K562 (cell line): ENCODE measurements at regions not wholly inside any gene's neighbourhood (a gene's known extent, or its start where the extent isn't known, plus 50 kb on each side); places are given as distances from the start of the nearest gene placed in this dataset.

Experiments used
- ATAC-seq: fragments of 200-7000 bp; cut with Tn5 transposase; 3 replicates; pipeline ENCODE4 v1.9.1; 2020; ENCODE audit warnings: moderate library complexity
- BruUV-seq: library from RNA; stranded (reverse); fragments of 400-500 nt; replicated peaks from 2 replicates; lab custom pipeline; 2021; lab: Mats Ljungman, UMichigan
- CTCF ChIA-PET: fragments of 300-600 bp; formaldehyde crosslinking; extraction: SDS; loops from one replicate; lab custom pipeline; 2021; ENCODE audit warnings: low intra/inter-chr PET ratio; lab: Yijun Ruan, JAX
- POLR2A ChIA-PET: fragments of 300-600, 350-650 bp; sonication (Branson Sonifier 250); formaldehyde crosslinking; extraction: SDS; loops from one replicate; lab custom pipeline; 2021; ENCODE audit warnings: antibody characterized with exemption, inconsistent platforms; lab: Yijun Ruan, JAX
- DNase-seq, 4 experiments: peaks; one replicate each; pipeline versions ENCODE4 v3.0.0 to v3.0.0-alpha.2; 2011 to 2018; ENCODE audit warnings: low spot score in 3 of 4, mixed read lengths in 3 of 4; ENCODE audit errors: extremely low read depth in 1 of 4
- FAIRE-seq: peaks from 2 replicates; lab custom pipeline; 2011; peaks lifted over from hg19 to GRCh38; lab: Jason Lieb, UNC
- H2AFZ ChIP-seq: 2 replicates; pipeline ENCODE4 v1.6.0; 2011; ENCODE audit warnings: low read depth, low read length, control low read depth, inconsistent platforms
- H3K27ac ChIP-seq: fragments of 200-600 bp; 3 replicates; pipeline ENCODE4 v1.8.0; 2011; ENCODE audit warnings: low read depth, mild to moderate bottlenecking, control low read depth, inconsistent platforms, low read length, moderate library complexity, mixed read lengths; ENCODE audit errors: extremely low read depth
- H3K27me3 ChIP-seq, 2 experiments: fragments of 300-600 bp in 1 of 2; 2 replicates in 1 of 2; 3 replicates in 1 of 2; pipeline versions ENCODE4 v1.6.0 to v1.8.0; 2011; ENCODE audit warnings: inconsistent platforms in 2 of 2, low read length in 2 of 2, mild to moderate bottlenecking in 1 of 2, mixed read lengths in 1 of 2, moderate library complexity in 1 of 2; ENCODE audit not compliant: control insufficient read depth in 2 of 2, insufficient read depth in 2 of 2
- H3K36me3 ChIP-seq: fragments of 300-600 bp; 3 replicates; pipeline ENCODE4 v1.8.0; 2011; ENCODE audit warnings: mild to moderate bottlenecking, low read length, inconsistent platforms; ENCODE audit not compliant: control insufficient read depth, insufficient read depth
- H3K4me1 ChIP-seq, 2 experiments: fragments of 200-600 bp in 1 of 2; replicated peaks in 1 of 2; 2 replicates in 1 of 2; 3 replicates in 1 of 2; pipeline versions ENCODE4 v1.5.1 to v1.8.0; 2011; ENCODE audit warnings: inconsistent platforms in 2 of 2, low read length in 2 of 2, mild to moderate bottlenecking in 1 of 2, mixed read lengths in 1 of 2, moderate library complexity in 1 of 2; ENCODE audit not compliant: control insufficient read depth in 2 of 2, insufficient read depth in 2 of 2
- H3K4me2 ChIP-seq: 2 replicates; pipeline ENCODE4 v1.6.1; 2011; ENCODE audit warnings: low read length, control low read depth, inconsistent platforms, mixed read lengths; ENCODE audit not compliant: insufficient read depth
- H3K4me3 ChIP-seq: fragments of 200-600 bp; sonication (generic), shearing (Covaris generic); 2 replicates; pipeline ENCODE4 v1.5.1; 2016; ENCODE audit warnings: control low read depth, inconsistent platforms
- H3K79me2 ChIP-seq: fragments of 200-600 bp; 3 replicates; pipeline ENCODE4 v1.8.0; 2011; ENCODE audit warnings: low read length, inconsistent platforms; ENCODE audit not compliant: control insufficient read depth, insufficient read depth
- H3K9ac ChIP-seq, 2 experiments: 2 replicates each; pipeline versions ENCODE4 v1.6.0 to v1.6.1; 2011; ENCODE audit warnings: low read depth in 2 of 2, low read length in 2 of 2, control low read depth in 1 of 2, inconsistent platforms in 1 of 2, mild to moderate bottlenecking in 1 of 2, mixed read lengths in 1 of 2; ENCODE audit not compliant: insufficient read depth in 1 of 2
- H3K9me1 ChIP-seq: one replicate; pipeline ENCODE4 v1.6.0; 2011; ENCODE audit warnings: inconsistent platforms, mild to moderate bottlenecking, low read length, moderate library complexity; ENCODE audit not compliant: control insufficient read depth, insufficient read depth
- H3K9me3 ChIP-seq: replicated peaks from 2 replicates; pipeline ENCODE4 v1.5.1; 2011; ENCODE audit warnings: low read depth, low read length, inconsistent platforms; ENCODE audit not compliant: control insufficient read depth, insufficient read depth
- H4K20me1 ChIP-seq: replicated peaks from 2 replicates; pipeline ENCODE4 v1.6.1; 2011; ENCODE audit warnings: low read length, inconsistent platforms, mixed read lengths; ENCODE audit not compliant: control insufficient read depth, insufficient read depth
- BDP1 ChIP-seq: IDR thresholded peaks from 3 replicates; pipeline ENCODE4 v1.6.1; 2011; ENCODE audit not compliant: insufficient read length, insufficient read depth
- DEAF1 ChIP-seq: fragments of 450-650 bp; formaldehyde crosslinking; IDR thresholded peaks from 2 replicates; pipeline ENCODE4 v1.4.0; 2020; ENCODE audit warnings: mild to moderate bottlenecking, moderate library complexity
- GTF2A2 ChIP-seq: IDR thresholded peaks from 2 replicates; pipeline ENCODE4 v1.6.1; 2016; ENCODE audit warnings: mild to moderate bottlenecking, missing genetic modification characterization, missing compliant biosample characterization
- HSF4 ChIP-seq: fragments of 250-450 bp; sonication (Bioruptor Pico); IDR thresholded peaks from 2 replicates; pipeline ENCODE4 v2.1.2; 2022; ENCODE audit warnings: mild to moderate bottlenecking, moderate library complexity, borderline replicate concordance
- KLF16 ChIP-seq: IDR thresholded peaks from 2 replicates; pipeline ENCODE4 v1.6.1; 2016; ENCODE audit warnings: antibody characterized with exemption
- LCOR ChIP-seq: sonication (generic); formaldehyde crosslinking; IDR thresholded peaks from 2 replicates; pipeline ENCODE4 v1.8.0; 2022; ENCODE audit warnings: mild to moderate bottlenecking, missing genetic modification reagents
- MBD2 ChIP-seq: sonication (generic); IDR thresholded peaks from 2 replicates; pipeline ENCODE4 v1.6.1; 2016; ENCODE audit warnings: low read depth, borderline replicate concordance
- NUFIP1 ChIP-seq: fragments of 450-650 bp; IDR thresholded peaks from 2 replicates; pipeline ENCODE4 v1.6.1; 2018; ENCODE audit not compliant: partially characterized antibody
- RBFOX2 ChIP-seq: fragments of 200-400 bp; formaldehyde crosslinking; IDR thresholded peaks from 2 replicates; pipeline ENCODE4 v1.6.1; 2017; ENCODE audit warnings: low read depth, mild to moderate bottlenecking, low read length, moderate library complexity
- SIX5 ChIP-seq, 2 experiments: IDR thresholded peaks; 2 replicates each; pipeline ENCODE4 v1.6.1; 2011; ENCODE audit warnings: low read length in 2 of 2, borderline replicate concordance in 1 of 2, low read depth in 1 of 2, mild to moderate bottlenecking in 1 of 2, moderate library complexity in 1 of 2; ENCODE audit not compliant: insufficient read depth in 1 of 2
- TBP ChIP-seq: optimal IDR thresholded peaks from 2 replicates; pipeline ENCODE3; 2011; ENCODE audit warnings: low read depth, low read length, improper control_type of control experiment
- ZFP91 ChIP-seq: sonication (generic); formaldehyde crosslinking; IDR thresholded peaks from 2 replicates; pipeline ENCODE4 v1.8.0; 2022; ENCODE audit warnings: mild to moderate bottlenecking, missing genetic modification reagents
- ZNF445 ChIP-seq: fragments of 250-450 bp; sonication (Bioruptor Pico); IDR thresholded peaks from 2 replicates; pipeline ENCODE4 v1.4.0; 2020; ENCODE audit warnings: low read depth, mild to moderate bottlenecking, moderate library complexity
- ZZZ3 ChIP-seq: fragments of 450-650 bp; IDR thresholded peaks from 2 replicates; pipeline ENCODE4 v1.6.1; 2016; ENCODE audit warnings: antibody characterized with exemption, mild to moderate bottlenecking, moderate library complexity
- WGBS: fragments of 100-300 bp; shearing (Covaris generic); methylation state at CpG from one replicate; pipeline ENCODE4 v1.1.6; 2016; ENCODE audit warnings: low coverage, mixed read lengths; ENCODE audit not compliant: insufficient coverage; ENCODE audit errors: missing lambda C conversion rate; 5-methylcytosine and 5-hydroxymethylcytosine counted together
- in situ Hi-C: fragments of 300-500 bp; cut with MboI; formaldehyde crosslinking; loops from 4 replicates; pipeline ENCODE4 v1.15.0; 2018; ENCODE audit warnings: inconsistent platforms, mixed read lengths
- intact Hi-C: fragments of 100-400 bp; cut with micrococcal nuclease; formaldehyde crosslinking; loops from 2 replicates; pipeline ENCODE4 v1.14.2; 2022

- no peaks in the 10 kb centered on the region for H3K4me1 ChIP-seq
Measured at GRCh38 chr10:90313576-90314325, 544.1 kb downstream of the HTR7 start.

GRCh38 chr10:90314718-90315117 is 543.1 kb downstream of the HTR7 start:
- ChIA-PET CTCF (no interaction called here), POLR2A (no interaction called here)
- H3K79me2 ChIP-seq: no peaks in the 10 kb centered on the region
- 0% methylated on average over 1 of the region's 1 CpG for WGBS
- no peak overlapping the region for H3K27ac ChIP-seq
- H3K9ac ChIP-seq: no peak overlapping the region
- FAIRE-seq (no peak), DNase-seq (no peak), ATAC-seq (no peak)
- H3K4me3 ChIP-seq: no peak overlapping the region
- no peak for TF ChIP-seq ZZZ3
- TF ChIP-seq DEAF1: no peak
- no peak for TF ChIP-seq GTF2A2
- no peak for TF ChIP-seq SIX5 (IDR thresholded peaks at IDR 0.05; ENCODE audit: borderline replicate concordance in 1 of 2, insufficient read depth in 1 of 2, low read depth in 1 of 2, low read length in 2 of 2)
- TF ChIP-seq KLF16: no peak
- TF ChIP-seq ZFP91 (CRISPR knock-in tag): no peak
- H3K36me3 ChIP-seq: no peaks in the 10 kb centered on the region
- H2AFZ ChIP-seq: no peak overlapping the region
- no peaks in the 10 kb centered on the region for H3K4me1 ChIP-seq
- no peak overlapping the region for H3K4me2 ChIP-seq
- H3K9me1 ChIP-seq: no peaks in the 10 kb centered on the region
- no peaks in the 10 kb centered on the region for H3K27me3 ChIP-seq
- no peaks in the 10 kb centered on the region for H3K9me3 ChIP-seq
- H4K20me1 ChIP-seq: no peaks in the 10 kb centered on the region
- intact Hi-C loops (no loop called here), in situ Hi-C loops (no loop called here)
- BruUV-seq: no TSS peak

More at GRCh38 chr10:90313576-90314325, 544.1 kb downstream of the HTR7 start:
- no peaks in the 10 kb centered on the region for H3K79me2 ChIP-seq
- no TSS peak for BruUV-seq
- H2AFZ ChIP-seq: no peak overlapping the region
- H4K20me1 ChIP-seq: no peaks in the 10 kb centered on the region
- no peak for DNase-seq
- H3K9me1 ChIP-seq: no peaks in the 10 kb centered on the region
- ChIA-PET CTCF (no interaction called here), POLR2A (no interaction called here)
- H3K4me2 ChIP-seq: no peak overlapping the region
- FAIRE-seq: no peak
- ATAC-seq: no peak
- no peaks in the 10 kb centered on the region for H3K9me3 ChIP-seq
- in situ Hi-C loops: no loop called here
- no peak overlapping the region for H3K4me3 ChIP-seq
- 4% methylated on average over 3 of the region's 3 CpGs for WGBS
- TF ChIP-seq LCOR (CRISPR knock-in tag) (no peak), ZNF445 (no peak), NUFIP1 (no peak), HSF4 (CRISPR knock-in tag) (no peak), MBD2 (no peak), BDP1 (no peak), RBFOX2 (no peak), TBP (no peak)
- no peak overlapping the region for H3K27ac ChIP-seq
- H3K27me3 ChIP-seq: no peaks in the 10 kb centered on the region
- intact Hi-C loops: no loop called here
- H3K36me3 ChIP-seq: no peaks in the 10 kb centered on the region
- H3K9ac ChIP-seq: no peak overlapping the region
